ENCODE measurements at regions not wholly inside any gene's neighbourhood (a gene's known extent, or its start where the extent isn't known, plus 50 kb on each side); places are given as distances from the start of the nearest gene placed in this dataset.

DNA sequence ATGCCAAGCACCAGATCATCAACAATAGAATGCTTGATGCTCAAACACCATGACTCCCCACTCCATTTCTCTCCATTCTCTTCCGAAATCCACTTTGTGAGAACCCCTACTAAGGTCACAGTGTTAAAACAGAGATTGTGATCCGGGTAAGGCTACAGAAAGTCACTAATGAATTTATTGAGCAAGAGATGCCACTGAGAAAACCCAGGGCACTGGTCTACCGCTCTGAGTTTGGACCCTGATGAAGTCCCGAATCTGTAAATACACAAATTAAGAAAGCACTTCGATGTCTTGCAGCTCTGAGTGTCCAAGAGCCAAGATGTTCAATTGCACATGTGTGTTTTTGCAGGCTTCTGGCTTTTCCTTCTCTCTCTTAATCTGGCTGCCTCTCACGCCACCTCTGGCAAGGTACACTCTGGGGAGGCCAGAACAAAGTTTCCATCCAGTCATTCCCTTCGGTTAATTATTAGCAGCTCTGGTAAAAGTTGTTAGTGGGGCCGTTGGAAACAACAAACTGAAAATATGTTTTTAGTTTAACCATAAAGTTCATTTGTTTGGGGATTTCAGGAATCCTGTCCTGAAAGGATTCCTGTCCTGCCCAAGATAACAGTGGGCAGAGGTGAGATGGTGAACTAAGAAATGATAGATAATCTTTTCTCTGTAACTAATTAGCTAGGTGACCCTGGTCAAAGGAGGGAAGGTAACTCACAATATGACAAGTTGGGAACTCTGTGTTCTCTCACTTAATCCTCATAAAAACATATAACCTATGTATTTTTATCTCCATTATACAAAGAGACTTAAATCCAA lies 75.4 kb downstream of the BTG1 start:
- H3K27ac ChIP-seq (ENCODE audit: low read depth, low read length, poor library complexity, severe bottlenecking) = no peak overlapping the region
- ChIA-PET CTCF (no interaction called here), POLR2A (ENCODE audit: low non-redundant PET) (no interaction called here)

DNA sequence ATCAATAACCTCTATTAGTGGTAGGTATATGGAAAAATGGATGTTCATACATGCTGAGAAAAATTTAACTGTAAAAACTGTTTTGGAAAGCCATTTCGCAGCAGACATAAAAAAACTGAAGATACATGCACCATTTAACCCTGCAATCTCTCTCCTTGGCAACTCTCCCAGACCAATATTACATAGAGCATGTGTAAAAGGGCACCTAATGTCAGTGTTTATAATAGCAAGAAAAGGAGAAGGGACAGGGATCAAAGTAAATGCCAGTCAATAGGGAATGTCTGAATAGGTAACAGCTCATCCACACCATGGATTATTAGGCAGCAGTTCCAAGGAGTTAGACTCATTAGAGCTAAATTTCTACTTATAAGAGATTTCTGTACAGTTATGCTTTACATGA lies 77.2 kb downstream of the BTG1 start:
- TF ChIP-seq, protein P1, sequence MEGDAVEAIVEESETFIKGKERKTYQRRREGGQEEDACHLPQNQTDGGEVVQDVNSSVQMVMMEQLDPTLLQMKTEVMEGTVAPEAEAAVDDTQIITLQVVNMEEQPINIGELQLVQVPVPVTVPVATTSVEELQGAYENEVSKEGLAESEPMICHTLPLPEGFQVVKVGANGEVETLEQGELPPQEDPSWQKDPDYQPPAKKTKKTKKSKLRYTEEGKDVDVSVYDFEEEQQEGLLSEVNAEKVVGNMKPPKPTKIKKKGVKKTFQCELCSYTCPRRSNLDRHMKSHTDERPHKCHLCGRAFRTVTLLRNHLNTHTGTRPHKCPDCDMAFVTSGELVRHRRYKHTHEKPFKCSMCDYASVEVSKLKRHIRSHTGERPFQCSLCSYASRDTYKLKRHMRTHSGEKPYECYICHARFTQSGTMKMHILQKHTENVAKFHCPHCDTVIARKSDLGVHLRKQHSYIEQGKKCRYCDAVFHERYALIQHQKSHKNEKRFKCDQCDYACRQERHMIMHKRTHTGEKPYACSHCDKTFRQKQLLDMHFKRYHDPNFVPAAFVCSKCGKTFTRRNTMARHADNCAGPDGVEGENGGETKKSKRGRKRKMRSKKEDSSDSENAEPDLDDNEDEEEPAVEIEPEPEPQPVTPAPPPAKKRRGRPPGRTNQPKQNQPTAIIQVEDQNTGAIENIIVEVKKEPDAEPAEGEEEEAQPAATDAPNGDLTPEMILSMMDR (conservative IDR thresholded peaks at IDR 0.05; ENCODE audit: low read depth, low read length) = no peak
- no peak for TF ChIP-seq EZH2 (IDR thresholded peaks at IDR 0.05; ENCODE audit: borderline replicate concordance, low read depth, low read length, poor library complexity, severe bottlenecking)
- H3K4me1 ChIP-seq (ENCODE audit: insufficient read depth, low read length, poor library complexity, severe bottlenecking) = no peaks in the 10 kb centered on the region
- ChIA-PET POLR2A (ENCODE audit: low non-redundant PET) (no interaction called here), CTCF (no interaction called here)
- H3K27ac ChIP-seq (ENCODE audit: low read depth, low read length, poor library complexity, severe bottlenecking) = no peak overlapping the region
- no peaks in the 10 kb centered on the region for H3K9me3 ChIP-seq (ENCODE audit: low read depth, low read length, poor library complexity, severe bottlenecking)
- no peaks in the 10 kb centered on the region for H3K36me3 ChIP-seq (ENCODE audit: insufficient read depth, low read length, poor library complexity, severe bottlenecking)
- DNase-seq (ENCODE audit: low spot score) = no peak
- no TSS peak for BruUV-seq (replicated peaks)
- no peak overlapping the region for H3K4me3 ChIP-seq (ENCODE audit: low read depth, low read length, poor library complexity, severe bottlenecking)
- no peaks in the 10 kb centered on the region for H3K27me3 ChIP-seq (replicated peaks; ENCODE audit: insufficient read depth, low read depth, low read length, poor library complexity)
- intact Hi-C loops (cut with micrococcal nuclease; ENCODE audit: unreplicated experiment) = no loop called here

More for the DNA sequence above, 75.4 kb downstream of the BTG1 start:
- TF ChIP-seq EZH2 (IDR thresholded peaks at IDR 0.05; ENCODE audit: borderline replicate concordance, low read depth, low read length, poor library complexity, severe bottlenecking) = no peak
- intact Hi-C loops (cut with micrococcal nuclease; ENCODE audit: unreplicated experiment) = no loop called here
- DNase-seq (ENCODE audit: low spot score) = no peak
- BruUV-seq (replicated peaks) = no TSS peak
- no peaks in the 10 kb centered on the region for H3K4me1 ChIP-seq (ENCODE audit: insufficient read depth, low read length, poor library complexity, severe bottlenecking)
- no peak overlapping the region for H3K4me3 ChIP-seq (ENCODE audit: low read depth, low read length, poor library complexity, severe bottlenecking)
- no peaks in the 10 kb centered on the region for H3K9me3 ChIP-seq (ENCODE audit: low read depth, low read length, poor library complexity, severe bottlenecking)
- no peaks in the 10 kb centered on the region for H3K36me3 ChIP-seq (ENCODE audit: insufficient read depth, low read length, poor library complexity, severe bottlenecking)
- H3K27me3 ChIP-seq (replicated peaks; ENCODE audit: insufficient read depth, low read depth, low read length, poor library complexity) = no peaks in the 10 kb centered on the region

DNA sequence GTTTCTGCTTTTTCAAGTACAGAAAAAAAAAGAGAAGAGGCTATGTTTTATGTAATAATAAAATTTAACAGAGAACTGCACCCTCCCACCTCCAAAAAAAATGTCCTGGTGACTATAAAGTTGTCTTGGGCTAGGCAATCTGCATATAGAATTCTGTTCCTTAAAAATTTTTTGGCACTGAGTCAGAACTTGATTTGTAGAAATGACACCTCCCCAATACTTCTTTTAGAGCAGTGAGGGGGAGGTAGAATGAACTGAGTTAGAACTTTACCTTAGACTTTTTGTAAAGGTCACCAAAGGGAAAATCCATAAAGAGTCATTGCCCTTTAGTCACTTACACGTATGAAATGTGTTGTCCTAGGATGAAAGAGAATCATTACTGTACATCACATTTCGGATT lies 80.0 kb downstream of the BTG1 start:
- H3K36me3 ChIP-seq (ENCODE audit: insufficient read depth, low read length, poor library complexity, severe bottlenecking) = no peaks in the 10 kb centered on the region
- no TSS peak for BruUV-seq (replicated peaks)
- POLR2A ChIA-PET (ENCODE audit: low non-redundant PET) = interaction anchor here (0.6 kb wide), 1 partner anchor 338 kb away, joined by 3 read pairs; no protein-coding TSS in a partner anchor

More for the DNA sequence above, 80.0 kb downstream of the BTG1 start:
- no peaks in the 10 kb centered on the region for H3K9me3 ChIP-seq (ENCODE audit: low read depth, low read length, poor library complexity, severe bottlenecking)
- no peak overlapping the region for H3K4me3 ChIP-seq (ENCODE audit: low read depth, low read length, poor library complexity, severe bottlenecking)
- TF ChIP-seq EZH2 (IDR thresholded peaks at IDR 0.05; ENCODE audit: borderline replicate concordance, low read depth, low read length, poor library complexity, severe bottlenecking) = no peak
- TF ChIP-seq, protein P1 (conservative IDR thresholded peaks at IDR 0.05; ENCODE audit: low read depth, low read length) = no peak
- CTCF ChIA-PET = no interaction called here
- H3K27ac ChIP-seq (ENCODE audit: low read depth, low read length, poor library complexity, severe bottlenecking) = no peak overlapping the region
- intact Hi-C loops (cut with micrococcal nuclease; ENCODE audit: unreplicated experiment) = no loop called here
- H3K4me1 ChIP-seq (ENCODE audit: insufficient read depth, low read length, poor library complexity, severe bottlenecking) = no peaks in the 10 kb centered on the region
- no peak for DNase-seq (ENCODE audit: low spot score)
- H3K27me3 ChIP-seq (replicated peaks; ENCODE audit: insufficient read depth, low read depth, low read length, poor library complexity) = no peaks in the 10 kb centered on the region

All from A673 (cell line).